Lower leg skin (tissue), 3 donors: ENCODE measurements at regions not wholly inside any gene's neighbourhood (a gene's known extent, or its start where the extent isn't known, plus 50 kb on each side); places are given as distances from the start of the nearest gene placed in this dataset.

Experiments
- CTCF ChIP-seq, 3 donors: fragments of 450-650 bp; IDR thresholded peaks; one replicate each; pipeline ENCODE4 v1.5.1; 2016; ENCODE audit warnings: antibody characterized with exemption in 3 of 3, mild to moderate bottlenecking in 3 of 3, moderate library complexity in 2 of 3
- POLR2A ChIP-seq, 2 donors: fragments of 450-650 bp; IDR thresholded peaks; one replicate each; pipeline ENCODE4 v1.6.1; 2016 to 2017; ENCODE audit warnings: antibody characterized with exemption in 2 of 2, mild to moderate bottlenecking in 1 of 2, moderate library complexity in 1 of 2

DNA sequence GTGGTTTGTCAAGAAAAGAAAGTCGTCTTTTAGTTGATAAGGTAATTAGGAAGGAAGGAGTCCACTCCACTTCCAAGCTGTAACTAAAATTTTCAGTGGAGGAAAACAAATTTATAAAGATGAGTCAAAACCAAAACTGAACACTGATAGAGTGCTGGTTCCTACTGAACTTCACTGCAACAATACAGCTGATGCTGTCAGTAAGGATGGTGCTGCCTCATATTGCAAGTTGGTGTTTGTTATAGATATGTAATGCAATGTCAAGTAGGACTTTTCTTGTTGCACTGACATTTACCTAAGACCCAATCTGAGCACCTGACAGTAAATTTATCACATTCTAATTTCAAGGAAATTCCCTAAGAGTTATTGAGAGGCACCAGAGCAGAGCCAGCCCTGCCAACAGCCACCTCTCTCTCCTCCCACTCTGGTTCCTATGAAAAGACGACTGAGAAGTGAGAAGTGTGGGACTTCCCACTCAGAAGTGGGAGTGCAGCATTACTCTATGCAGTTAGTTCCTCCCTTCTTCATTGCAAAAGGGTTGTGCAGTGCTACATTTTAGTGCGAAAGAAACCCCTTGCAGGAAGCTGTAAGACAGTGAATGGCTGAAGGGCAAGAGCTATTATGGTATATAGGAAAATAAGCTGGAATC lies 350.8 kb downstream of the NFIB start:
- TF ChIP-seq CTCF (IDR thresholded peaks at IDR 0.05) (no peak), POLR2A (IDR thresholded peaks at IDR 0.05) (no peak)
